ENCODE measurements at regions not wholly inside any gene's neighbourhood (a gene's known extent, or its start where the extent isn't known, plus 50 kb on each side); places are given as distances from the start of the nearest gene placed in this dataset.

- DNase-seq, result no peak
These were observed 230.0 kb upstream of the MCTP2 start for GRCh38 chr15:94001255-94001801.

- DNase-seq, result no peak
These were observed 230.8 kb upstream of the MCTP2 start for GRCh38 chr15:94000606-94001005.

DNA sequence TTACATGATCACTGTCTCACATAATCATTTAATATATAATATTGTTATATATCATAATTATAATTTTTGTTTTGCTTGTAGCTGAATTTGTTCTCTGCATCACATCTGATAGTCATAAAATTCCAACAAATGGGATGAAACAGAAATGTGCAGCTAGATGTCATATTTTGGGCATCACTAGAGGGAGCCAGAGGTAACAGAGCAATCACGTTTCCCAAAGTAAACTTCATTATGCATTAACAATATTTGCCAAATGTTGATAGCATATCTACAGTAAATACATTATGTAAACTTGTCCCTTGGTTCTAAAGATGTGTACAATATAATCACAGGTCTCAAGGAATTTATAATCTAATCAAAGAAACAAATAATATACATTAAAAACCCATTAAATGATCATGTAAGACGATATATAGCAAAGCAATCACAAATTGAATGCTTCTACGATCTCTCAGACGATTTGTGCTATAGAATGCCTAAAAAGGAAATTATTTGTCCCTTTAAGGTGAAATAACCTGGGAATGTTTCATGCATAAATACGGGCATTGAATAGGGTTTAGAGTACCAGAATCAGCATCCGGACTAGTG lies 234.2 kb upstream of the MCTP2 start:
- no peak for DNase-seq

- DNase-seq, result no peak
These were observed 241.8 kb upstream of the MCTP2 start for GRCh38 chr15:93989440-93989998.

DNA sequence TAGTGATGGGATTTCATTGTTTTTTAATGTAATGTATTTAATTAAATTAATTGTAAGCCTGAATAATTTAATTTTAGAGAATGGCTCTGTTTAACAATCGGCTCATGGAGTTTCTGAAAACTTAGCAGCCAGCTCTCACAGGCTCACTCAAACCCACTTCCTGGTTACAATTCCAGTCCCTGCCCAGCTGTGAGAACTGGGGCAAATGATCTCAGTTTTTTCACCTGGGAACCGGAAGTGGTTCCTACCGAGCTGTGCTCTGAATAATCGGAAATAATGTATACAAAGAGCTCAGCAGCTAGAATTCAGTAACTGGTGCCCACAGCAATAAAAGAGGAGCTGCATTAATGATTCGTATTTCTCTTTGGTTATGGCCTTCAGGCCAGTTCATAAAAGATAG lies 244.3 kb upstream of the MCTP2 start:
- DNase-seq, result no peak

- no peak for DNase-seq
These were observed 244.9 kb upstream of the MCTP2 start for GRCh38 chr15:93986400-93986984.

- DNase-seq, result no peak
These were observed 245.4 kb upstream of the MCTP2 start for GRCh38 chr15:93985925-93986324.

GRCh38 chr15:93985176-93985575 lies 246.2 kb upstream of the MCTP2 start:
- DNase-seq, result no peak

DNA sequence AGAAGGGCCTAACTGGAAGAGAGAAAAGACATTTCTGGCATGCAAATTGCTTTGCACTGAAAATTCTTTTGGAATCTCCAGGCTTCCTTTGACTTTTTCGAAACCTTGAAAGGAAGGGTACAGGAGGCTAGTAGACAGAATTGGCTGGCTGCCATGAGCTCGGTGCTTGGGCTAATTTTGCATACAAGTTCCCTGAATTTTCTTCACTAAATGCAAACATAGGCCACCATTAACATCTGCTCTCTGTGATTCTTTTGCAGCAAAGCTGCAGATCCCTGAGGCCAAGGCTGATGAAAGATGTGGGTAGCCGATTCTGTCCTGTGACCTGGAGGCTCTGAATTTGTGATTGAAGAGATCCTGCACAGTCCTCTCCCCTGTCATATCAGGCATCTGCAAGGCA lies 247.8 kb upstream of the MCTP2 start:
- DNase-seq, result no peak

GRCh38 chr15:93982226-93982727 lies 249.1 kb upstream of the MCTP2 start:
- no peak for DNase-seq

DNA sequence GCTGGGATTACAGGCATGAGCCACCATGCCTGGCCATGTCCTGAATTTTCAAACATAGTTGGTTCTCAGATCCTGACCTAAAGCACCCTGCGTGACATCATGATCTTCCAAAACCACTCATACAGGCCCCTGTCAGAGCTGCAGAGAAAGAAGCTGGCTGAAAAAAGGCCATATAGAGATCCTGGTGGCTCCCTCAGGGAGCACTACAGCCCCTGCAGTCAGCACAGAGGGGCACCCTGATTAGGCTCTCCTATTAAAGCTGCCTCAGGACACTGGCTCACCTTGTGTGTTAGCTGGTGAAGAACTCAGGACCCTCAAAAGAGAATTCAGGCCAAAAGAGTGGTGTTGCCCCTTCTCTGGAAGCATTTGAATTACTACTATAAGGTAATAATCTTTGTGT lies 249.7 kb upstream of the MCTP2 start:
- no peak for DNase-seq

- no peak for DNase-seq
These were observed 251.0 kb upstream of the MCTP2 start for GRCh38 chr15:93980261-93980911.

- DNase-seq, result no peak
These were observed 256.4 kb upstream of the MCTP2 start for GRCh38 chr15:93974804-93975481.

DNA sequence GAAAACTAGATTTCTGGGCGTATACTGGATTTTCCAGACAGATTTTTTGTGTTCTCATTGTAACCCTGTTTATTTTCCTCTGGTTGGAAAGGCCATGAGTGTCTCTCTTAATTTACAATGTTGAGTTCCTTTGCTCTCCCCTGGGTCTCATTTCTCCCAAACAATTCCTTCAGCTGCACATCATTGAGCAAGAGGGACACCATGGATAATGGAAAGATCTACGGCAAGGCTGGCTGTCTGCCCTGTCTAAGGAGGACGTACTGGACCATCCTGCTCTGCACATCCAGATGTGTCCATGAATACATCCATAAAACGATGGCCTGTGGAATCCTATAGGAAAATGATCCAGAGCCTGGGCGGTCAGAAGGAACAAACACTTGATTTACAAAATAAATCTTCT lies 258.1 kb upstream of the MCTP2 start:
- no peak for DNase-seq

- no peak for DNase-seq
These were observed 262.6 kb upstream of the MCTP2 start for GRCh38 chr15:93968773-93969172.

DNA sequence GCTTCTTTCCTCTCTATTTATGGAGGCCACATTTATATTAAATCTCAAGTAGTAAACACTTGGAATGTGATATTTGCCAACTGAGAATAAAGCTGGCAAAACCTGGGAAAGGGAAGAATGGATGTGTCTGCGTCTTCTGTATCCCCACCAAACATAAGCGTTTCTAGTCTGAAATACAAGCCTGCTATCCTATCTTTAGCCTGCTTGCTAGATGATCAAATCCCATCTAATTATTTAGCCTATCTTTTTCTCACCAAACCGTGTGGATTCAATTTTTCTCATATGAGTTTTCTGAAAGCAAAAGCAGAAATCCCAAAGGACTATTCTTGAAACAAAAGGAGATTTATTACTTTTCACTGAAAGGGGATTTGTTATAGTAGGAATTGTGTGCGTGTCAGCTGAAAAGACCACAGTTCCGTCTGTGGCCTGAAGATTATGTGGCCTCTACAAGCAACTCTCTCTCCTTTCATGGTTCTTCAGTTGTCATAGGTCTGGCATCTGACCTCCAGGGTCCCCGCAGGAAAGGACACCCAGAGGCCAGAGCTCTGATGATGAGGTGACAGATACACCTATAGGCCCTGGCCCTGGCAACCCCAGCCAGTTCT lies 266.0 kb upstream of the MCTP2 start:
- DNase-seq, result no peak

DNA sequence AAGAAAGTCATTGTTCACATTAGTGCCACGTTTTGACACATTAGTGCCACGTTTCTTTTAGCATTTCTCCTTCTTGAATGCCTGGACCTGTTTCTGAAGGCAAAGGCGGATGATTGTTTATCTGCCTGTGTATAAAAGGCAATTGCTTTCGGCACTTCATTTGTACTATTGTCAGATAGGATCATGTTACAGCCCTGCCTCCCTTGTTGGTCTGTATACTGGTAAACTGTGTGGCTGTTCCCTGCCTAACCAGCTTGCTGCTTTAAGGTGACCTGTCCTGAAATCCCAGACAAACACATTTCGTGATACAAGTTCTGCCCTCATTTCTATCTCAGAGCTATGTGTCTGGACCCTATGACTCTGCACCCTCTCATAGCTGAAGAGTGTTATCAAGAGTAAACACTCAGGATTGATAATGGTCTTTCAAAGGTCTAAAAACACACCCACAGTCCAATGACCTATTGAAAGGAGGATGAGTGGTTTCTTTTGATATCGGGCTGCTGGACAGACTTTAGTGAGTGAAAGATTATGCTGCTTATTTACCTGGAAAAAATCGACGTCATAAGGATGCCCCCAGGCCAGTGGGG lies 276.3 kb upstream of the MCTP2 start:
- DNase-seq, result no peak

DNA sequence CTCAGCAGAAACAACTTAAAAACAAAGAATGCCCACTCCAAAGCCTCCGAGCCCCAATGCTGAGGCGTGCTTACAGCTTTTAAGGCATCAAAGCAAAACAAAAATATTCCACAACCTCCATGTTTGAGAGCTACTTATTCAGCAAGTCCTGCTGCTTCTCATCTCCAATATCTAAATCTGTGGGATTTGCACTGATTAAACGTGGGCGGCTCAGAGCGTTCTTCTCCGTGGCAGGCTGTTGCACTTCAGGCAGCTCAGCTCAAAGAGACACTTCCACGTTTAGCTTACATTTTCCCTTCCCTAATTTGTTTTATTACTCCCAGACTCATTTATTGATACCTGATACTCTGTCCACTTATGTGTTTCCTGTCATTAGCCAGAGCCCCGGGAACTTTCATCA lies 282.6 kb upstream of the MCTP2 start:
- no peak for DNase-seq

GRCh38 chr15:93943586-93943985 lies 287.8 kb upstream of the MCTP2 start:
- no peak for DNase-seq

DNA sequence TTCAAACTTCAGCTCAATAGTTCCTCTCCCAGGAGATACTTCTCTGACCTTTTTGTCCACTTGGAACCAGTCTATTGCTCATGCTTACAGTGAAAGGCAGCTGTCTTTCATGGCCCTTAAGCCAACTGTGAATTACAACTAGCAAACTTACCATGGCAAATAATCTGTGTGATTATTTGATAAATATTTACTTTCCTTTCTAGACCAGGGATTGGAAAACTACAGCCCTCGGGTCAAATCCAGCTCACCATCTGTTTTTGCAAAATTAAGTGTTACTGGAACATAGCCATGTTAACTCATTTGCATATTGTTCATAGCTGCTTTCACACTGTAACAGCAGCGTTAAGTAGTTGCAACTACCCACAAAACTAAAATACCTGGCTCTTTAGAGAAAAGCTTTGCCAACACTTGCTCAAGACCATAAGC lies 289.1 kb upstream of the MCTP2 start:
- no peak for DNase-seq

DNA sequence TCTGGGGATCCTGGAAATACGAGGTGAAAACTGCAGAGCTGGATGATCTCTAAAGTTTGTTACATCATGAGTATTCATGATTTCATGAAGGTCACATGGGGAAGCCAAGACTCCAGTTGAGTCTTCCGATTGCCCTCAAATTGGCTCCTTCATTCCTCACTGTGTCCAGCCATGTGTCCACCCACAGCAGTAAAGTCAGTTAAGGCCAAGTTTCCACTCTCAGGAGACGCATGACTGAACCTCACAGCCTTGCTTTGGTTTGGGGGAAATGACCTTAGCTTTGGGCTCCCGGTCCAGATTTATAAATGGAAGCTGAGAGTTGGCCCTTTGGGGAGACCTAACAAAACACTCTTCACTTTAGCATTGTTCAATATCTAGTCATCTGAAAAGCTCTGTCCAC lies 289.7 kb upstream of the MCTP2 start:
- DNase-seq, result no peak

DNA sequence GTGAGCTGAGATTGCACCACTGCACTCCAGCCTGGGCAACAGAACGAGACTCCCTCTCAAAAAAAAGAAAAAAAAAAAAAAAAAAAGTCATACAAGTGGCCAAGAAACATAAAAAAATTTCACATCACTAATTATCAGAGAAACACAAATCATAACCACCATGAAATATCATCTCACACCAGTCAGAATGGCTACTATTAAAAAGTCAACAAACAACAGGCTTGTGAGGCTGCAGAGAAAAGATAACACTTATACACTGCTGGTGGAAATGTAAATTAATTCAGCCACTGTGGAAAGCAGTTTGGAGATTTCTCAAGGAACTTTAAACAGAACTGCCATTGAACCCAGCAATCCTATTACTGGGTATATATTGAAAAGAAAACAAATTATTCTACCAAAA lies 291.1 kb upstream of the MCTP2 start:
- no peak for DNase-seq

All from activated T-cell treated with anti-CD3 and anti-CD28 coated beads for 4 hours (primary cell).